Upper lobe of right lung (tissue), 1 donor: ENCODE measurements at regions not wholly inside any gene's neighbourhood (a gene's known extent, or its start where the extent isn't known, plus 50 kb on each side); places are given as distances from the start of the nearest gene placed in this dataset.

ENCODE experiments used
- ATAC-seq: fragments of 200-7000 bp; cut with Tn5 transposase; one replicate; pipeline ENCODE4 v1.9.1; 2020; ENCODE audit warnings: mild to moderate bottlenecking, moderate library complexity
- DNase-seq: peaks from one replicate; pipeline ENCODE4 v3.0.0-alpha.2; 2020
- H3K27ac ChIP-seq: fragments of 200-600 bp; one replicate; pipeline ENCODE4 v1.8.0; 2022
- H3K27me3 ChIP-seq: fragments of 200-600 bp; one replicate; pipeline ENCODE4 v1.8.0; 2022; ENCODE audit warnings: mild to moderate bottlenecking
- H3K36me3 ChIP-seq: fragments of 200-600 bp; one replicate; pipeline ENCODE4 v1.8.0; 2022
- H3K4me1 ChIP-seq: fragments of 200-600 bp; one replicate; pipeline ENCODE4 v1.8.0; 2022
- H3K4me3 ChIP-seq: fragments of 200-600 bp; one replicate; pipeline ENCODE4 v1.8.0; 2022; ENCODE audit warnings: mild to moderate bottlenecking
- H3K9me3 ChIP-seq: fragments of 200-600 bp; one replicate; pipeline ENCODE4 v1.8.0; 2022
- CTCF ChIP-seq: fragments of 200-600 bp; IDR thresholded peaks from one replicate; pipeline ENCODE4 v1.8.0; 2022; ENCODE audit warnings: antibody characterized with exemption
- intact Hi-C: fragments of 100-400 bp; cut with DNase I; formaldehyde crosslinking; loops from one replicate; pipeline ENCODE4 v1.11.0; 2022
- donor health status: DM: no; HTN: yes; CAD: no; lungs with severe emphysema.

DNA sequence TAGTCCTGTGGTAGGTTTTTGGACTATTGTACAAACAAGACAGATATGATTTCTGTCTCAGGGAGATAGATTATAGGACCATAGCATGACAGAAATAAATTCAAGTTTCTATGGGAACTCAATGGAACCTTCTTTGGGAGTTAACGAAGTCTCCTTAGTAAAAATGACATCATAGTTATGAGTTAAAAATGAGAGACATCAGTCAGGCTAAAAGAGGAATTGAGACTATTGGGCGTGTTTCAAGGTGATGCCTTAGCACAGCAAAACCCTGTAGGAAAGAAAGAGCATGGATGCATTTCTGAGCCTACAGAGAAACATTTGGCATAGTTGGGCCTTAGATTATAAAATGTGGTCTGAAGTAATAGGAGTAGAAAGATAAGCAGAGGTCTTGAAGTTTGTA, 1909.1 kb upstream of the PCDH7 start:
- intact Hi-C loops = no loop called here
- H3K4me3 ChIP-seq = no peak overlapping the region
- no peak for ATAC-seq
- H3K4me1 ChIP-seq = no peaks in the 10 kb centered on the region
- DNase-seq = no peak
- H3K27me3 ChIP-seq = no peaks in the 10 kb centered on the region
- H3K27ac ChIP-seq = no peak overlapping the region
- TF ChIP-seq CTCF = no peak
- no peaks in the 10 kb centered on the region for H3K36me3 ChIP-seq
- no peaks in the 10 kb centered on the region for H3K9me3 ChIP-seq

DNA sequence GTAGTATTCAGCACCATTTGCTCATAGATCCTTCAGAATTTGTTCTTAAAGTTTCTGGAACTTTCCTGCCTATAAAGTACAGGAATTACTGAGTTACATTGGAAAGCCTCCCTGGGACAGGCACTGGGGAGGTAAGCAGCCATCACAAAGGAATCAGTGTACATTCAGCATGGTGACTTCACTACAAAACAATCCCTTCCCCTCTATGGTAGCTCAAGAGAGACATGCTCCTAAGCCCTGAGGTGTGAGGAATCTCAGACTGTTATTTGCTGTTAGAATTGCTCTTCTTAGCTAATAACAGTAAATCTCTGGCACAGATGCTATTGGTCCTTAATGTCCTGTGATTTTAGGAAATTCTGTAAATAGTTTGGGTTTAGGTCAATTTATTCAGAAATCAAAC, 1898.0 kb upstream of the PCDH7 start:
- Histone ChIP-seq H3K27ac (no peak overlapping the region), H3K27me3 (no peaks in the 10 kb centered on the region), H3K4me1 (no peaks in the 10 kb centered on the region), H3K4me3 (no peak overlapping the region), H3K9me3 (no peaks in the 10 kb centered on the region), H3K36me3 (no peaks in the 10 kb centered on the region)
- intact Hi-C loops = no loop called here
- DNase-seq (no peak), ATAC-seq (no peak)
- no peak for TF ChIP-seq CTCF

GRCh38 chr4:28827866-28828265, 1892.3 kb upstream of the PCDH7 start:
- no peaks in the 10 kb centered on the region for H3K27me3 ChIP-seq
- DNase-seq (no peak), ATAC-seq (no peak)
- H3K4me3 ChIP-seq = no peak overlapping the region
- no peak overlapping the region for H3K27ac ChIP-seq
- no peaks in the 10 kb centered on the region for H3K36me3 ChIP-seq
- no peaks in the 10 kb centered on the region for H3K4me1 ChIP-seq
- H3K9me3 ChIP-seq = no peaks in the 10 kb centered on the region
- intact Hi-C loops = no loop called here
- TF ChIP-seq CTCF = no peak

DNA sequence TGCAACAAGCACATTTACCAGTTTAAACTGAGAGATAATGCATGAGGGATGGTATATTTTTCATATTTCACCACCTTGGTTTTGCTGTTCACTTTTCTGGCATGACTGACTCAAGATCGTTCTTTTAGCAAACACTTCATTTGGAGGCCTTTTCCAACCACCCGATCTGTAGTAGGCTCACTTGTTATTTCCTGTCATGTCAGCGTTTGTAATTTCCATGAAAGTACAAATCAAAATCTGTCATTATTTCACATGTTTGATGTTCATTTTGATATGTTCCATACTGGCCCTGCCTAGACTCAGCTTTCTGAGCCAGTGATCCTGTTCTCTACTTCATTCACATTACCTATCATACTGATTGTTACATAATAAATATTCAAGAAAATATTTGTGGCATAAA, 1888.3 kb upstream of the PCDH7 start:
- no peak for DNase-seq
- no peaks in the 10 kb centered on the region for H3K4me1 ChIP-seq
- H3K36me3 ChIP-seq = no peaks in the 10 kb centered on the region
- TF ChIP-seq CTCF = no peak
- no peaks in the 10 kb centered on the region for H3K27me3 ChIP-seq
- no peaks in the 10 kb centered on the region for H3K9me3 ChIP-seq
- intact Hi-C loops = no loop called here
- H3K4me3 ChIP-seq = no peak overlapping the region
- no peak overlapping the region for H3K27ac ChIP-seq
- ATAC-seq = no peak

DNA sequence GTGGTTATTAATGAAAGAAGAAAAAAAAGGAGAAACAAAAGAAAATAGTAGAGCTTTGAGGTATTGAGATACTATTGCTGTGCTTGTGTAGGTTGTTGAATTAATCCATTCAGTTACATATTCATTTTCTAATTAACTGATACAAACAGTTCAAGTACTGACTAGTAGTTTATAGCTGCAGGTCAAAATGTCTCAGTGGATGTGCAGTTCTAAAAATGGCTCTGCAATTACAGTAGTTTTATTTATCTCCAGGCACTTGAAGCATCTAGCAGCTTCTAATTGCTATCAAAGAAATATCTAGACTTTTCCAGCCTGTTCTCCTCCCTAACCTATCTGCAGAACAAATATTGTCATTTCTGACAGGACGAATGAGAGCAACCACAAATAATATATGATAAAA, 1887.7 kb upstream of the PCDH7 start:
- H3K9me3 ChIP-seq = no peaks in the 10 kb centered on the region
- no peak for TF ChIP-seq CTCF
- no peaks in the 10 kb centered on the region for H3K27me3 ChIP-seq
- no peaks in the 10 kb centered on the region for H3K36me3 ChIP-seq
- no peak for DNase-seq
- ATAC-seq = no peak
- intact Hi-C loops = no loop called here
- H3K27ac ChIP-seq = no peak overlapping the region
- no peak overlapping the region for H3K4me3 ChIP-seq
- H3K4me1 ChIP-seq = no peaks in the 10 kb centered on the region

DNA sequence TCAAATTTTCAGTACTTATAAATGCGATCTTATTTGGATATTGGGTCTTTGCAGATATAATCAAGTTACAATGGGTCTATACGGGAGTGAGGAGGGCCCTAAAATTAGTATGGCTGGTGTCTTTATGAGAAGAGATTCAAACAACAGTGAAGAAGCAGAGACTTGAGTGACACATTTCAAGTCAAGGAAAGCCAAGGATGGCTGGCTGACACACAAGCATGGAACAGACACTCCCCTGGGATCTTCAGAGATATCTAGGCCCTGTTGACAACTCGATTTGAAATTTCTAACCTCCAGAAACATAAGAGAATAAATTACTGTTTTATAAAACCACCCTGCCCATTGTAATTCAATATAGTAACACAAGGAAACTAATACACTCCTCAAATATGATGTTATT, 1886.0 kb upstream of the PCDH7 start:
- Histone ChIP-seq H3K4me3 (no peak overlapping the region), H3K27me3 (no peaks in the 10 kb centered on the region), H3K36me3 (no peaks in the 10 kb centered on the region), H3K27ac (no peak overlapping the region), H3K9me3 (no peaks in the 10 kb centered on the region), H3K4me1 (no peaks in the 10 kb centered on the region)
- DNase-seq (no peak), ATAC-seq (no peak)
- no peak for TF ChIP-seq CTCF
- intact Hi-C loops = no loop called here
